Posterior cingulate gyrus (tissue), 11 donors: ENCODE measurements at regions not wholly inside any gene's neighbourhood (a gene's known extent, or its start where the extent isn't known, plus 50 kb on each side); places are given as distances from the start of the nearest gene placed in this dataset.
"Not testable (repeated sequence)": the region's sequence is repeated elsewhere in the genome, so short reads cannot be mapped to it uniquely, and the experiment has no call there.

Experiments
- DNase-seq, 10 donors: peaks; one replicate each; pipeline versions ENCODE4 v3.0.0 to v3.0.0-alpha.2; 2020 to 2021; ENCODE audit warnings: mixed read lengths in 3 of 10
- intact Hi-C: fragments of 100-400 bp; cut with DNase I; formaldehyde crosslinking; loops from one replicate; pipeline ENCODE4 v1.15.1; 2023

GRCh38 chr16:88184053-88184452 is 198.7 kb upstream of the ZNF469 start:
- DNase-seq: not testable (repeated sequence)

GRCh38 chr16:88184566-88185355 is 198.0 kb upstream of the ZNF469 start:
- intact Hi-C loops: not testable (repeated sequence)
- DNase-seq: peak in 2 of 10 donors; percentile 18 to 70

More at GRCh38 chr16:88184053-88184452, 198.7 kb upstream of the ZNF469 start:
- intact Hi-C loops: not testable (repeated sequence)

- DNase-seq, intact Hi-C loops: not testable (repeated sequence)
These were observed 197.4 kb upstream of the ZNF469 start for GRCh38 chr16:88185406-88185805.

GRCh38 chr16:88185976-88186888 is 196.5 kb upstream of the ZNF469 start:
- DNase-seq, intact Hi-C loops: not testable (repeated sequence)

- DNase-seq, intact Hi-C loops: not testable (repeated sequence)
These were observed 195.6 kb upstream of the ZNF469 start for GRCh38 chr16:88186889-88187870.

- intact Hi-C loops, DNase-seq: not testable (repeated sequence)
These were observed 194.4 kb upstream of the ZNF469 start for GRCh38 chr16:88188171-88188895.

GRCh38 chr16:88190592-88191095 is 192.1 kb upstream of the ZNF469 start:
- intact Hi-C loops: loop anchor here (5.0 kb wide), 1 partner anchor 247 kb away; no protein-coding TSS in a partner anchor
- not testable (repeated sequence) for DNase-seq

- intact Hi-C loops: loop anchor here (5.0 kb wide), 1 partner anchor 246 kb away; no protein-coding TSS in a partner anchor
- DNase-seq: not testable (repeated sequence)
These were observed 191.6 kb upstream of the ZNF469 start for GRCh38 chr16:88191168-88191567.

GRCh38 chr16:88192601-88193000 is 190.2 kb upstream of the ZNF469 start:
- intact Hi-C loops: loop anchor here (5.0 kb wide), 1 partner anchor 245 kb away; no protein-coding TSS in a partner anchor
- no peak for DNase-seq

- intact Hi-C loops: loop anchor here (5.0 kb wide), 1 partner anchor 243 kb away; no protein-coding TSS in a partner anchor
- DNase-seq: peak in 8 of 10 donors; percentile 49 to 95 (median 66)
These were observed 188.9 kb upstream of the ZNF469 start for GRCh38 chr16:88193706-88194396.

GRCh38 chr16:88194397-88195268 is 188.1 kb upstream of the ZNF469 start:
- peak in 1 of 10 donors; percentile 83 for DNase-seq
- intact Hi-C loops: loop anchor here (5.0 kb wide), 1 partner anchor 243 kb away; no protein-coding TSS in a partner anchor

- DNase-seq: no peak
- intact Hi-C loops: no loop called here
These were observed 187.5 kb upstream of the ZNF469 start for GRCh38 chr16:88195269-88195705.

- DNase-seq: no peak
These were observed 186.8 kb upstream of the ZNF469 start for GRCh38 chr16:88195911-88196465.

GRCh38 chr16:88196471-88197400 is 186.0 kb upstream of the ZNF469 start:
- intact Hi-C loops: no loop called here
- DNase-seq: no peak

More at GRCh38 chr16:88195911-88196465, 186.8 kb upstream of the ZNF469 start:
- intact Hi-C loops: no loop called here
